HG03175 (cell line): ENCODE measurements at regions not wholly inside any gene's neighbourhood (a gene's known extent, or its start where the extent isn't known, plus 50 kb on each side); places are given as distances from the start of the nearest gene placed in this dataset.

Source experiments
- ATAC-seq: cut with Tn5 transposase; IDR thresholded peaks from one replicate; pipeline ENCODE4 v1.9.1; 2021; ENCODE audit warnings: mild to moderate bottlenecking, moderate library complexity; ENCODE audit not compliant: unreplicated experiment

DNA sequence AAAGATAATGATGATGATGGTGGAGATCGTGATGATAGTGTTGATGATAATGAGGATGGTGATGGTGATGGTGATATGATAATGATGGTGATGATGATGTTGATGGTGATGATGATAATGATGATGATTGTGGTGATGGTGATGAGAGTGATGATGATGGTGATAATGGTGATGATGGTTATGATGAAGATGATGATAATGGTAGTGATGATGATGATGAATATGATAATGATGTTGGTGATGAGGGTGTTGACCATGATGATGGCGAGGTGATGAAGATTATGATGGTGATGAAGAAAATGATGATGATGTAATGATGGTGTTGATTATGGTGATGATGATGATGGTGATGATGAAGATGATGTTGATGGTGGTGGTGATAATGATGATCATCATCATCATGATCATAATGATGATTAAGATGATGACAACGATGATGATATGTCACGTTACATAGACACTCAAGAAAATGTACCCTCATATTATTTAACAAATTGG is 1106.4 kb downstream of the NLGN4X start:
- no peak for ATAC-seq

DNA sequence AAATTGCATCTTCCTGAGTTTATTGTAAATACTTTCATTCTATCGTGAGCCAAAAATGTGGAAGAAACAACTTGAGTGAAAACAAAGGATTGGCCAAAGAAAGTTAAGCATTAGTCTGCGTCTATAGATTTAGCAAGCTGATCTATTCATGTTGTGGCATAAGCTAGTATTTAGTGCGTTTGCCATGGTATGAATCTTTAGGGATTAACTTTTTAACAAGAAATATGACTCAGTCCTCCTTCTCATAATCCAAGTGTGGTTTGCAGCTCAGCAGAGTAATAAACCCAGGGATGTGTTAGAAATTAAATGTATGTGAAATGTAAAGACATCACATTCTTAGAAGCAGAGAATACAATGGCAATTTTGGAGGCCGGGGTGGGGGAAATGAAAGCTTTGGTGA is 1110.9 kb downstream of the NLGN4X start:
- ATAC-seq, result no peak

DNA sequence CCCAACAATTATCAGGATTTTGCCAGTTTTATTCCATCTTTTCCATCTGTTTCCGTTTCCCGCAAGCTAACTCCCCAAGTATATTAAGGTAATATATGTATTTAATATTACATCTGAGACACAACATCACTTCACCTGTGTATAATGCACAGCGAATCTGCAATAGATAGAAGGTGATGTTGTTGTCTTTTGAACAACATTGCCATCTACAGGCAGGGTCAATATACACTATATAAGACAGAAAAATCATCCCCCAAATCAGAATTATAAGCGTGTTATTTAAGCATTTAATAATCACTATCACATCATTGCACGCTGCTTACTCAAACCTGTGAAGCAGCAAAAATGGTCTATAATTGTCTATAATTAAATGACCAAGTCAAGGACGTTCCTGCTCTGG is 1115.5 kb downstream of the NLGN4X start:
- ATAC-seq, result no peak

DNA sequence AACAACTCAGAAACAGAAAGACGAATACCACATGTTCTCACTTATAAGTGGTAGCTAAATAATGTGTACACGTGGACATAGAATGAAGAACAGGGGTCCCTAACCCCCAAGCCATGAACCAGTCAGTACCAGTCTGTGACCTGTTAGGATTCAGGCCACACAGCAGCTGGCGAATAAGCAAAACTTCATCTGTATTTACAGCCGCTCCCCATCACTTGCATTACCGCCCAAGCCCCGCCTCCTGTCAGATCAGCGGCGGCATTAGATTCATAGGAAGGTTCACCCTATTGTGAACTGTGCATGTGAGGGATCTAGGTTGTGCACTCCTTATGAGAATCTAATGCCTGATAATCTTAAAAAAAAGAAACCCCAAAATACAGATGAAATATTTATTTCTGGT is 1128.7 kb downstream of the NLGN4X start:
- no peak for ATAC-seq

DNA sequence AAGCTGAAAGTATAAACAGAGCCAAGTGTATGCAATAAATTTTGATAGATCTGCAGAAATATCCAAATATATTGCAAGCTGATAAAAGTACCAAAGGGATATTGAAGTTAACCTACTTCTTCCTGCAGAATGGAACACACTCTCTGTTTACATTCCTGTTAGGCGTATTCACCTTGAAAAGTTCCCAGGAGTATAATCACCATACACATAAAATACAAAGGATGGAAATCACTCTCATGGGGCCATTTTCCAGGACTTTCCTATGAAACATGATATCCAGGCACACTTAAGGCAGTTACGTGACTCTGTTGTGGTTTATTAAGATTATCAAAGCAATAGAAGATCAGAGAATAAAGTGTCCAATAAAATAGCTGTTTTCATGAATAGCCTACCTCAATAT is 1142.3 kb downstream of the NLGN4X start:
- no peak for ATAC-seq

DNA sequence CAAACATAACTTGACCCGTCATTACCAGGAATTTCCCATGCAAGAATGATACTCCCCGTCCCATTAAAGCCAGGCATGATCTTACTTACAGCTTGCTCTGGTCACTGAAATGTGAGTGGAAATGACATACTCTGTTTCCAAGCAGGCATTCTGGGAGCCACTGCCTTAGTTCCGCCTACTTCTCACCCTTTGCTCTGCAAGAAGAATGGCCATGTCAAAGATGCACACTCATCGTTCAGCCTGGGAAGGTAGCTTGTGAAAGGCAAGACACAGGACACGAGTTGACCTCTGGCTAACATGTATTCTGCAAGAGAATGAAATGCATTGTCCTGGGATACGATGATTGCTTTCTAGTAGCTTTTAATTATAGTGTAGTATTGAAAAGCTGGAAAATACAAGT is 1144.4 kb downstream of the NLGN4X start:
- no peak for ATAC-seq

DNA sequence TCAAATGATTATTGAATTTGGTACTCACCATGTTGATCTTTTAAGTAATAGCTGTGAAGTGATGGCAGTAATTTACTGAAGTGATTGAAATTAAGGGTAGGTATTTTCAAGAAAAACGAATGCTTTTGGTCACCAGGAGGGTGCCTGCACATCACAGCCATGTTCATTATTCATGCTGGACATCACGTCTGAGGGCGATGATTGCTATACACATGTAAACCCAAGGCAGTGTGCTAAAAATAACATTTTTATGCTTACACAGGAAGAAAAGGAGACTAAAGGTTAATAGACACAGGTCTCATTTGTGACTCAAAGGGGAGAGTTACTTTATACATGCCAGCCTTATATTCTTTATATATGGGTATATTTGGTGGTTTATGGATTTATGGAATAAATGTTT is 1146.0 kb downstream of the NLGN4X start:
- no peak for ATAC-seq

DNA sequence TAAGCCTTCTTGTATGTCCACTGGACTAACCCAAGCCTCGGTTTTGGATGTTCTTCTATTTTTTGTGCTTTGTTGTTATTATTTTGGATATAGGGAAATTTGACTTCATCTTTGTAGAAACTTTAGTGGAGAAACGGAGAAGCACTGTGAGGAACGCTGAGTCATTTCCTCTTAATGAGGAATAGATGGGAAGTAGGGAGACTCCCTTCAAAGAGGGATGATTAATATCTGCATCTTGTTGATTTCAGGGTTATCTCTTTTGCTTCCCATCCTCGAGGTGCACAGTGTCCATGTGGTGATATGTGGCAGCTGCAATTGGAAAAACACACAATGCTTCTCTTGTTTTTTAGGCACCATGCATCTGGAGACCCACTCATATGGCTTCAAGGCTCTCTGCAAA is 1147.9 kb downstream of the NLGN4X start:
- no peak for ATAC-seq

DNA sequence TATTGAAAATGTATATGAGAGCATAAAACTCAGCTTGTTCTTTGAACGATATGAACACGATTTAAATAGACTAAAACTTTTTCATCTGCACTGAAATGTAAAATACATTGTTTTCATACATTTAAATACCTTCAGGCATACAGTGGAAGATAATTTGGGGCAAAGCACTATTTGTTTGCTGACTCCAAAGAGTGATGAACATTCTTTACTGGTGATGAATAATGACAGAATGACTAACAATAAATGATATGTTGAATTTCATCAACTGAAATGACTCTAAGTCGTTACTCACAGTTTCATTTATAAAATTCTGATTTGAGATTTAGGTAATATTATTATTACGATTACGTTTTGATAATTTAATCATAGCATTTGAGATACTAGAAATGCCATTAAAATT is 1160.1 kb downstream of the NLGN4X start:
- no peak for ATAC-seq

DNA sequence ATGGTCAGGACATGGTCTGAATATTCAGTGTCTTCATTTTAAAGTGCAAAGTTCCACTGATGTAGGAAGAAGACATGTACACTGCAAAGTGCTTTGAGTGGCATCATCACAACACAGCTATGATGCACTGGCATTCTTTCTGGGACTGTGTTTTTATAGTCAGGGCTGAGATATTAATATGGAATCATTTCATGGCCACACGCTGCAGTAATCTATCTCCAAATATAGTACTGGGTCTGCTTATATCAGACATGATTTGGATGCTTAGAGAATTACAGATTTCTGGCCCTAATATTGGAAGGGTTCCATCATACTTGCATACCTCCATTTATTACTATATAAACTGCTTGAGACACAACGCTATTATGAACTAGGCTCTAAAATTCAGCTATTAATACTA is 1170.9 kb downstream of the NLGN4X start:
- no peak for ATAC-seq

DNA sequence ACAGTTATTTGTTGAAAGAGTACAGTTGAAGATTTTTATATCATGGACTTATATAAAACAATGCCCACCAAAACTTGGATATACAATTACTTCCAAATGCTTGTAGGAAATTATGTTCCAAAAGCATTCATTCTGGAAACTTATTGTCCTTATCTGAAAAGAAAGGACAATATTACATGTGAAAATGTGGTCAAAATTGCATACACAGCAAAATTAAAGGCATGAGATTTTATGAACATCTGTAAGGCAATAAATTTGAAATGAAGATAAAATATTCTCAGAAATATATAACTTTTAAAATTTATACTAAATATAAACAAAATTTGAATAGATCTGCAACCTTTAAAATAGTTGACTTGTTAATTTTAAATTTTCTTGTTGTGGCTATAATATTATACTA is 1173.8 kb downstream of the NLGN4X start:
- no peak for ATAC-seq

DNA sequence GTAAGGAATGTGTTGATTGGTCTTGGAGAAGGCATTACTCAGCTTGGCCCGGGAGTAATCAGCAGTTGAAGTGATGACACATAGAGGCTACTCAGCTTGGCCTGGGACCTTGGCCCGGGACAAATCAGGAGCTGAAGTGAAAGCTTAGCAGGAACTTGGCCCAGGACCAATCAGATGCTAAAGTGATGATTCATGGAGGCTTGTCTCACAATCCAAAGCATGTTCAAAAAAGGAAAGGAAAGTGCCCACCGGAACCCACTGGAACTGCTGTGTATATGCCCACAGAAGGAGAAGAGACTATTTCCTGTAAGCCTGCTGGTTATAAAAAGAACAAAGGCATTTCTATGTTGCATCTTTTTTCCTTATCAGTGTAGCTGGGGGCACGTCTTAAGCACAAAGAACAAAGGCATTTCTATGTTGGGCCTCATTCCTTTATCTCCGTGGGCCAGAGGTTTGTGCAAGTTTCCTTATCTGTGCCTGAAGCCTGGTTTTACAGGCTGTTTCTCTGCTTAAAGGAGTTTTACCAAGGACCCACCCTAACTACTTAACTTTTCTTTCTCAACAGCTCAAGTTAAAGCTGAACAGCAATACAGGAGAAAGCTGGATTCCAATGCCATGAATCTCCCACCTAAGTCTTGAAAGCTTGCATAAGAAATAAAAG is 1176.7 kb downstream of the NLGN4X start:
- no peak for ATAC-seq

DNA sequence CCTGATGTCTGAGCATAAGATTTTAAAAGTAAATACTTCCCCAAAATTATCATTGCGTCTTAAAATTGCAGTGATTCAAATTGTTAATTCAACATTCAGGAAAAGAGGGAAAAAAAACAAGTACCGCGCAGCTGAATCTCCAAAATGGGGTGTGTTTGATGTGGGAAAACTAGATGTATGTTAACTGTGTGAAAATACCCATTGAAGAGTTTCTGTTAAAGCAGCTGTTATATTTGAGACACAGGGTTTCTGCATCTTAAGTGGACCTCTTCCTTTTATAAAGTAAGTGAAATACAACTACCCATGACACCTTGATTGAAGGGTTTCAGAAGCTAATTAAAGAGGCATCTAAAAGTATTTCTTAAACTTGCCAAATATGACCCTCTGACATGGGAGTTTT is 1186.1 kb downstream of the NLGN4X start:
- no peak for ATAC-seq

DNA sequence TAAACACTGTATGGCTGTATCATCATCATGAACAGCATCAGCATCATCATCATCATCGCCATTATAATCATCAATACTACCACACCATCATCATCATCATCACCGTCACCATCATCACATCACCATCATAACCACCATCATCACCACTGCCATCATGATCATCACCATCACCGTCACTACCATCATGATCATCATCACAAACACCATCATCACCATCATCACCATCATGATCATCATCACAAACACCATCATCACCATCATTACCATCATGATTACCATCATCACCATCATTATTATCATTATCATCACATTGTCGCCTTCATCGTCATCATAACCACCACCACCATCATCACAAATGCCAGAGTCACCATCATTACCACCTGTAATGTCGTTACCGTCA is 1196.9 kb downstream of the NLGN4X start:
- no peak for ATAC-seq

DNA sequence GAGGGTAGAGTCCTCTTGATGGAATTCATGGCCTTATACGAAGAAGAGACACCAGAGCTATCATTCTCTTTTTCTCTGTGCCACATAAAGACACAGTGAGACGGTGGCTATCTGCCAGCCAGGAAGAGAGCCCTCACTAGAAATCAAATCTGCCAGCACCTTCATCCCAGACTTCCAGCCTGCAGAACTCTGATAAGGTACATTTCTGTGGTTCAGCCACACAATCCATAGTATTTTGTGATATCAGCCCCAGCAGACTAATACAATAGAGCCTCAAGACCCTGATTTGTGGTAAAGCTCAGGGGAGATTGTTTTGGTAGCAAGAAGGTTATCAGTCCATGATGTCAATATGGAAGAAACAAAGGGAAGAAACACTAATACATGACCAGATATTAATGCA is 1213.2 kb downstream of the NLGN4X start:
- ATAC-seq, result no peak

DNA sequence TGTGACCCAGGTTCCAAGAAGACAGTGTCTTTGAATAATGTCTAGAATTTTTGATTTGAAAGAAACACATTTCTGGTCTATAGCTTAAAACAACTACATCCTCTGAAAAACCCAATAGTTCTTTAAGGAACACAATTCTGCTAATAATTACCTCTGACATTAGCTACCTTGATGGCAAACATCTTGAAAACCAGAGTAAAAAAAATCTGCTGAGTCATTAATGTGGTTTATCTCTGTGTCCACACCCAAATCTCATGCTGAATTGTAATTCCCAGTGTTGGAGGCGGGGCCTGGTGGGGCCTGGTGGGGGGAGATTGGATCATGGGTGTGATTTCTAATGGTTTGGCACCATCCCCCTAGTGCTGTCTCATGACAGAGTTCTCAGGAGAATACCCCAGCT is 1233.8 kb downstream of the NLGN4X start:
- ATAC-seq, result no peak

DNA sequence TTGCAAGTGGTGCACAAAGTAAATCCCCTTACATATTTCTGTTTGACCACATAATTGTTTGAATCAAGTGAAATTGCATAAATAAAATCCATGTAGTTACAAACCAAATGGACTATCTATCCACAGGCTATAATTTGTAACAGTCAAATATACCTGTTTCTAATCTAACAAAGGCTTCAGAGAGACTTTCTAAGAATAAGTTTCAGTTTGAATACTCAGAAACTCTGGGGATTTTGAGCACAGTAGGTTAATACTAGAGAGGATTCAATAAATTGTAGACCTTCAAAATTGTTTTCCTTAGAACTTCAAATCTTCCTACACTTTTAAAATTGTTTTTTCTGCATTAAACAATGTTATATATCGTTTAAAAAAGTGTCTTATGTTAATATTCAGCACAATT is 1250.1 kb downstream of the NLGN4X start:
- no peak for ATAC-seq

DNA sequence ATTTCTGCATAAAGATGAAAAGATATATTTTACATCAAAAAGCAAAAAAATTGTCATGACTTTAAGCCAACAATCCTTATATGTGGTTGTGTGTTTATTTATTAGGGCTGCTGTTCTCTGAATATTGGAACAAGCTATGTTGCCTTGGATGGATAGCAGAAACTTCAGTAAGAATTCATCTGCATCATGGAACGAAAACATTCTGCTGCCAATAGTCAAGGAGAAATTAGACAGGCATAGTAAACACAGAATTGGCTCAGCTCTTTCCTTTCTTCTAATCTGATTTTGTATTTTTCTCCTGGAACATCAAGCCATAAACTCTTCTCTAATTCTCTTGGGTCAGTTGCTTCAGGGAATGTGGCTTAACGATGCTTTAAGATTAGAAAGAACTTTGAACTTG is 1257.0 kb downstream of the NLGN4X start:
- ATAC-seq, result no peak

DNA sequence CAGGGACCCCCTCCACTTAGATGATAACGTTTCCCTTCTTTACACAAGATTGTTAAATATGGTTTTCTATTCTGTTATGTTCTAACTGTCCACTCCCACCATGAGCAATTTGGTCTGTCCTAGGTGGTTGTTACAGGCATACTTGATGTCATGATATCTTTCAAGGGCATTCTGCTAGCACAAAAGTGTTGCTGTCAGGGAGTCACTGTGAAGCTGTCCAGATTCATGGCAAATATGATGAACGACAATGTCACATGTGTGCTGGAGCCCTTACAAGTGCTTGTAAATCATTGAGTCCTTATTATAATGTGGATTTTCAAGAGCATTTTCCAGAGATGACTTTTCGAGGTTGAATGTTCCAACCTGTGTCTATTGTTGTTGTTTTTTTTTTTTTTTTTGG is 1250.7 kb upstream of the PRKX start:
- no peak for ATAC-seq

DNA sequence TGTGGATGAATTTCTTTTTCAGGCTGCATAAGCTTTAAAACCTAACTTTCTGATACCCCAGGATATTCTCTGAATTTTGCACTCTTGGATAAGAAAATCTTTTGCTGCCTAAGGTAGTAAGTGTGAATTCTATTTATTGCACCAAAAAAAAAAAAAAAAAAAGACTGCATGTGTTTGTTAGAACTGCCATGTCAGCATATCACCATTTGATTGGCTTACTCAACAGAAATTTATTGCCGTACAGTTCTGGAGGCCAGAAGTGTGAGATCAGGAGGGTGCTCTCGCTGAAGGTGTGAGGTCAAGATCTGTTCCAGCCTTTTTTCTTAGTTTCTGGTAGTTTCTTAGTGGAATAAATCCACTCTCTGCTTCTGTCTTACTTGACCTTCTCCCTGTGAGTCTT is 1250.0 kb upstream of the PRKX start:
- ATAC-seq, result no peak

DNA sequence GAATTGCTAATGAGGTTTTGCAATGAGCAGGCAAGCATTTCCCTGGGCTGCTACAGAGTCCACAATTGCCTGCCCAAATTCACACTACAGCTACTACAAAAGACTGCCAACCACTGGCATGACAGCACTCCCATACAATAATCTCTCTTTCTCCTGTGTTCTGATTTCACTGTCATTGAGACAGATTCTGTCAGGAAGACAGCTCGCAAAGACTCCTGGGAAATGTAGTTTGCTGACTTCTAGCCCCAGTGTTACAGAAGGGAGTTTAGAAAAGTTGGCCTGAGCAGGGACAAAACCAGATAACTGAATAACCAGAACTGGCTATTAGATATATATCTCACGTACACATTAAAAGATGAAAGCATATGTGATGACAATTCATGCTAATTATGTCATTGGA is 1231.3 kb upstream of the PRKX start:
- ATAC-seq, result no peak

DNA sequence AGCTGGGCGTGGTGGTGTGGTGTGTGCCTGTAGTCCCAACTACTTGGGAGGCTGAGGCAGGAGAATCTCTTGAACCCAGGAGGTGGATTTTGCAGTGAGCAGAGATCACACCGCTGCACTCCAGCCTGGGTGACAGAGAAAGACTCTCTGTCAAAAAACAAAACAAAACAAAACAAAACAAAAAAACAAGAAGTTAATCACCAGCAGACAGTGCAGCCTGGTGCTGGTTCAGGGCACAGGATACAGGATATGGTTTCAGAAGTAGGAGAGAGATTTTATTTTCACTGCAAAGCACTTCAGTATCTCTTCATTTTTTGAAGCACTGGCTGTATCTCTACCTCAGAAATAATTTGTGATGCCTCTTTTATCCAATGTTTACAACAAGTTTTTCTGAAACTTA is 1222.9 kb upstream of the PRKX start:
- no peak for ATAC-seq

DNA sequence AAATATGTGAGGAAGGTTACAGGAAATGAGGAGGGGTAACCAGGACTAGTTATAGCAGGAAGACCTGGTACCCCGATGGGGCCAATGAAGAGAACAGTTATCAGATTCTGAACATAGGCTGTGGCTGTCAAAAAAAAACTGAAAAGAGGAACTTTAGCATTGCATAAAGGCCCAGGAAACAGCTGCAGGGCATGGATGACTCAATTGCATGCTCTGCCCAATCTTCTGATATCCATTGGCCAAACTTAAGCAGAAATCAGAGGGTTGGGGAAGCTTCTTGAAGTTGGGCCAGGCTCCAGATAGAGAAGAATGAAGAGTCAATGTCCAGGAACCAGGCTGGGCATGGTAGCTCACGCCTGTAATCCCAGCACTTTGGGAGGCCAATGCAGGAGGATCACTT is 1222.4 kb upstream of the PRKX start:
- ATAC-seq, result no peak
